Iris pigment epithelial cell (primary cell): ENCODE measurements at regions not wholly inside any gene's neighbourhood (a gene's known extent, or its start where the extent isn't known, plus 50 kb on each side); places are given as distances from the start of the nearest gene placed in this dataset.

Experiments
- DNase-seq: peaks from one replicate; pipeline ENCODE4 v3.0.0-alpha.2; 2011; ENCODE audit warnings: low read depth

DNA sequence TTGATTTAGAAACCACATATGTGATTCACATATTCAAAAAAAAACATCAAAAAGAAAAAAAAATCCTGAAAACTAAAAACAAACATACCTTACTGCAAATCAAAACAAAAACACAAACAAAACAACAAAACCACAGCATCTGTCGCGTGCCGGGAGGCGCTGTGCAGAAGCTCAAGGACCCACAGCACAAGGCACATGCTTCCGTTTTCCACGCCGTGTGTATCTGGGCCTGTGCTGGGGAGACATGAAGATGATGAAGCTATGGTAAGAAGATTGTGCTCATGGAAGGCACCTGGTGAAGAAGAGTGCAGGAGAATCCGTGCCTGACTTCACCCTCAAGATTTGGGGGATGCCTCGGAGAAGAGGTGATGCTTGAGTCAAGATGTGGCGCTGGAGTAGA lies 788.9 kb upstream of the ARRDC4 start:
- no peak for DNase-seq

DNA sequence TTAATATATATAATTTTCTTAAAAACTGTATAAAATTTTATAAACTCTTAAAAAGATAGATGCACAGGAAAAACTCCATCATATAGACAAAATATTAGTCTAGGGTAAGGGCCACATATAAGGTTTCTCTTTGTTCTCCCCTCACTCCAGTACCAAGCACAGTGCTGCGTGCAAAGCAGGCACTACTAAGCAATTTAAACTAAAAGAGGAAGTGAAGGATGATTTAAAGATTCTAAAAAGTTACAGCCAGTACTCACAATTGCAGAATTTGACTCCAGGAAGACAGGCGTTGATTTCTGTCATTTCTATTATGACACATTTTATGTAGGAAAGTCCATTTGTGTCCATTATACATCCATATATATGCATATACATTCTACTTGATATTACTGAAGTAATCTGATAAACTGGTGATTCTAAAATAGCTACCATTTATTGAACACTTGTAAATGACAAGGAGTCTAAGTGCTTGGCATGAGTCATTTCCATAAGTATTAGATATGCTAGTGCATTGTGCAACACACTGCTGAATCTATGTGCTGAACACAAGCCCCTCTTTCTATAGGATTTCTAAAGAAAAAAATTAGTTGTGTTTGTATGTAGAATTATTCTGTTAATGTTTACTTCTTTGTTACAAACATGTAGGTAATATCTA lies 785.5 kb upstream of the ARRDC4 start:
- DNase-seq, result no peak

- DNase-seq, result no peak
Measured at GRCh38 chr15:97177151-97177577, 783.3 kb upstream of the ARRDC4 start.

DNA sequence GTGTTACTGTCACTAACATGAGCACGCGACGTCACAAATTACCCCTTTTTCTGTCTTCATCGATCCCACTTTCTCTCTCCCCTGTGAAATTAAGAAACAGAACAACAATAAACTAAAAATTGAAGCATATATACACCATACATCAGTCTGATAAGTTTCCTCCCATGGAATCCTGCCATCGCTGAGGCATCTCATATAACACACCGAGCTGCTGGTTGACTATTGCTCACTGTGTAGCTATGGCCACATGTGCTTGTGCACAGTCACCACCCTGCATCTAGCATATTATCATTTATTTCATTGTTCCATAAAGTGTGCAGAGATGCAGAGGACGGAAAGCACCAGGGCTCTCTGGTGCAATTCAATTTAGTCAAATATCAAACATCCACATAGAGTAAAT lies 777.9 kb upstream of the ARRDC4 start:
- no peak for DNase-seq

DNA sequence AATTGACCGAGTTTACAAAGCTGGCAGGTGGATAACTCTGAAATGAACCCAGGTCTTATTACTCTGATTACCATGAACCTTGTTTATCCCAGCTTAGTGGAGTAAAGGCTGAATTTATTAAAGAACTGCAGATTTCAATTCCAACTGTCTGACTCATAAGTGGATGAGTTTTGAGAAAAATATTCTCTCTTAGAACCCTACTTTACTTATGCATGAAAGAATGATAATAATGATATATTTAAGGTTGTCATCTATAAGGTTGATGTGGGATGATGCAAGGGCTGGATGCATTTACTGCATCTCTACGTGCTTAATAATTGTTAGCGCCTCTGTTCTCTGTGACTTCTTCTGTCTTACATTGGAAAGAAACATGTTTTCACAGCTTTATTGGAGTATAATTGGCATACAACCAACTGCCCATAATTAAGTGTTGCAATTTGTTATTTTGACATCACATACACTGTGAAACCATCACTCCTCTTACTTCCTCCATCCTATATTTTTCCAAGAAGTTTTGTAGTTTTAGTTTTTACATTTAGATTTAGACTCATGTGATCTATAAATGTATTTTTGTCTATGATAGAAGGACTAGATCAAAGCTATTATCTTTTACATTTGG lies 771.2 kb upstream of the ARRDC4 start:
- DNase-seq, result peak; percentile 9

- no peak for DNase-seq
Measured at GRCh38 chr15:97194750-97195149, 765.8 kb upstream of the ARRDC4 start.

DNA sequence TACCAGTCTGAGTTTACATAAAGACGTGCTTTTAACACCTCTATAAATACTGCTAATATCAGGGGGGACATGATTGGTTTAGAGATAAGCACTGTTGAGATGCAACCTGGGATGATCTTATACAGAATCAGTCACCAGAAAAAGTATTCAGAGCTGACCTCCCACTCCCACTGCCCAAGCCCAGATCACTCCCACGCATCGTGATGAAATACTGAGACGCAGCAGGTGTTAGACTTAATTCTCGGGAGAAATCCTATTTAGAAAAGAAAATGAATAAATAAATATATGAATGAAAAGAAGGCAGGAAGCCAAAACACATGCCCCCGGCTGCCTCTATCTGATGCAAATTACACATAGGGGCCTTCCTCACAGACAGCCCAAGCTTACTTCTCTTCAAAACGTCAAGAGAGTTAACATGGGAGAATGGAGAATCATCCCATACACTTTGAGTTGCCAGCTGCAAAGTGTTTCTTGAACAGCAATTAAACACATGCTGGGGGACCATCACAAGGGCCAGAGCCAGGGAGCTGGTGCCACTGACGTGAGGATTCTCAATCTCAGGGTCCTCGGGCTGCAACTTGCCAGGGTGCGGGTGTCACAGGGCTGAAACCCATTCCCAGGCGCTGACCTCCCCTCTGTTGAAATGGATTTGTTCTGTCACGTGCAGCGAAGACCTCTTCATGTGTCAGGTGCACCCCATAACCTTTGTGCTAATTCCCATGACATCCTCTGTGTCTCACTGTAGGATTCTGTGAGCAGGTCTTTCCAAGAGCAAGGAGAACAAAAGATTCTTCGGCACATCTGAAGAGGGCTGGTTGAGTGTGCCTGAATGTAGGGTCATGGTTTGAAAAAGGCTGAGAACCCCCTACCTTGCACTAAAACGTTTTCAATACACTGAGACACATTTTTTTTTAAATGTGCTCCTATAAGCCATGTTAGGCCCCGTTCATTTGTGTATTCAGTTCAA lies 764.2 kb upstream of the ARRDC4 start:
- no peak for DNase-seq

- no peak for DNase-seq
Measured at GRCh38 chr15:97199393-97200051, 761.0 kb upstream of the ARRDC4 start.

DNA sequence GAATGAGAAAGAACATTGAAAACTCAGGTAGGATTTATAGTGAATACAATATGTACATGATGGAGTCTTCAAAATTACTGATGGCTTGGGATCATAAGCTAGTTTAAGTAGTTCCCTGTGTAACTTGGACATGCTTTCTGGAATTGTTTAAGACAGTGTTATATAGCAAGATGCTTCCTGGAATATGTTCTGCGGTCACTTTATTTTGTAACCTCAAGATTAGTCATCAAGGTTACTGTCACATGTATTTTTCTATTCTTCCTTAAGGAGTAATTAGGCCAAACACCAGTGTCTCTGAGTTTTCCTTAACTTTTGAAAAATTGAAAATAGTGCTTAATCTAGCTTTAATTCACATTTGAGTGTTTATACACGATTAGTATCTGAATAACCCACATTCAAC lies 760.3 kb upstream of the ARRDC4 start:
- DNase-seq, result no peak

GRCh38 chr15:97210277-97210676 lies 750.2 kb upstream of the ARRDC4 start:
- DNase-seq, result no peak

- no peak for DNase-seq
Measured at GRCh38 chr15:97215629-97216028, 744.9 kb upstream of the ARRDC4 start.

DNA sequence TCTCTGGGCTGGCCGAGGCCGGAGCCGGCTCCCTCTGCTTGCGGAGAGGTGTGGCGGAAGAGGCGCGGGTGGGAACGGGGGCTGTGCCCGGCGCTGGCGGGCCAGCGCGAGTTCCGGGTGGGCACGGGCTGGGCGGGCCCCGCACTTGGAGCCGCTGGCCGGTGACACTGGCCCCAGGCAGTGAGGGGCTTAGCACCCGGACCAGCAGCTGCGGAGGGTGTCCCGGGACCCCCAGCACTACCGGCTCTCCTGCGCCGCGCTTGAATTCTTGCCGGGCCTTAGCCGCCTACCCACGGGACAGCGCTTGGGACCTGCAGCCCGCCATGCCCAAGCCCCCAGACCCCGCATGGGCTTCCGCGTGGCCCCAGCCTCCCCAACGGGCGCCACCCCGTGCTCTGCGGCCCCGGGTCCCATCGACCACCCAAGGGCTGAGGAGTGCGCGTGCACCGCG lies 736.3 kb upstream of the ARRDC4 start:
- DNase-seq, result no peak

- DNase-seq, result peak; percentile 42
Measured at GRCh38 chr15:97234851-97235610, 725.5 kb upstream of the ARRDC4 start.

DNA sequence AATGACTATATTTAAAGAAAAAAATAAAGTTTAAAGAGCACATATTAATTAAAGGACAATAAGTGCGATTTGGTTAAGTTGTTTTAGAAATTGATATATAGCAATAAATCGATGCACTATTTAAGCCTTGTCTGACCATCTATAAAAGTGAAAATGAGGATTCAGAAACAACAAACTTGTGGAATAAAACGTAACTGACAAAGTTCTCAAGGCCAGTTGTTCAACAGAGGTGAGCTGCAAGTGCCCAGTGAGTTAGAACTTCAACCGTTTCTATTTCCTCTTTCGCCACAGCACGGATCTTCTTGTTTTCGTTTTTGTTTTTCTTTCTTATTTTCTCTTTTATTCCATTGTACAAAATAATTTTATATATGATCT lies 724.9 kb upstream of the ARRDC4 start:
- no peak for DNase-seq

GRCh38 chr15:97236140-97236539 lies 724.4 kb upstream of the ARRDC4 start:
- no peak for DNase-seq

DNA sequence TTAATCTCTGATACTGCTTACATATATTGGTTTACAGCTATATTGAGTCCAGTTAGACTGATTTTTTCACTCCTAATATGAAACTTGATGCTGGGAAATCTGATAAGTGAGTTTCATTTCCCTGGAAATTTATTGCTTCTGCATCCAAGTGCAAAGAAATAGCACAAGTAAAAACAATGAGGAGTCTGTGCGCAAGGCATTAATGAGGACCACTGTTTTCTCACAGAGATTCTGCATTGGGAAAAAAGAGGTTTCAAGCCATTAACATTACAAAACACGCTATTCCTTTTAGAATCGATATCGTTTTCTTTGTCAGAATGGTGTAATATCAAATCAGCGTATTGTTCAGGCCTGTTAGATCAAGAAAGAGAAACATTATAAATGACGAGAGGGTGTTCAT lies 723.3 kb upstream of the ARRDC4 start:
- no peak for DNase-seq

GRCh38 chr15:97248376-97248775 lies 712.1 kb upstream of the ARRDC4 start:
- DNase-seq, result no peak

- no peak for DNase-seq
Measured at GRCh38 chr15:97259943-97260342, 700.6 kb upstream of the ARRDC4 start.

GRCh38 chr15:97301166-97301565 lies 659.3 kb upstream of the ARRDC4 start:
- DNase-seq, result no peak

- DNase-seq, result no peak
Measured at GRCh38 chr15:97316362-97316761, 644.1 kb upstream of the ARRDC4 start.

- no peak for DNase-seq
Measured at GRCh38 chr15:97317163-97317562, 643.3 kb upstream of the ARRDC4 start.

DNA sequence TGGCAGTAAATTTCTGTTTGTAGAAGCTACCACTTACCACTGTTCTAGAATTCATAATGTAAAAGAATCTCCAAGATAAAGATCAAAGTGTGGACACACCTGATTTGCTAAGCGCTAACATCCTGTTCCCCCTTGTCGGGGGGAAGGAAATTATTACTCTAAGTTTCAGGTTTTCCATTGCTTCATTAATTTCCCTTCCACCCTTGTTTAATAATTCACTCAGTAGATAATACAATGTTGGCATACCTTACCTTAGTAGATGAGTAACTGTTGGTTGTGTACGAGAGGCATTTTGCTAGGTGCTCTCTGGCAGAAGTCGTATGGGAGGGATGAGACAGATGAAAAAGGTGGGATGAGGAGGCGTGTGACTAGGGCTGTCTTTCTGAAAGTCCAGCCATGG lies 641.2 kb upstream of the ARRDC4 start:
- no peak for DNase-seq
